Esophagus muscularis mucosa (tissue), 4 donors: ENCODE measurements at regions not wholly inside any gene's neighbourhood (a gene's known extent, or its start where the extent isn't known, plus 50 kb on each side); places are given as distances from the start of the nearest gene placed in this dataset.

Experiments used
- DNase-seq: peaks from one replicate; pipeline ENCODE4 v3.0.0-alpha.2; 2017; ENCODE audit errors: extremely low spot score
- H3K27ac ChIP-seq, 4 donors: fragments of 200-600 bp; sonication (generic); replicated peaks in 1 of 4; 1 replicate in 3 of 4; 2 replicates in 1 of 4; pipeline ENCODE4 v1.5.1; 2016 to 2019; ENCODE audit warnings: mild to moderate bottlenecking in 1 of 4
- H3K27me3 ChIP-seq, 4 donors: fragments of 200-600 bp; sonication (generic); one replicate each; pipeline versions ENCODE4 v1.5.1 to v1.6.0; 2016 to 2019
- H3K36me3 ChIP-seq, 4 donors: fragments of 200-600 bp; sonication (generic); one replicate each; pipeline ENCODE4 v1.5.1; 2016 to 2019
- H3K4me1 ChIP-seq, 4 donors: fragments of 200-600 bp; sonication (generic); one replicate each; pipeline ENCODE4 v1.5.1; 2016 to 2019
- H3K4me3 ChIP-seq, 4 donors: fragments of 200-600 bp; sonication (generic); 1 replicate in 2 of 4; 2 replicates in 2 of 4; pipeline ENCODE4 v1.5.1; 2016 to 2019; ENCODE audit warnings: mild to moderate bottlenecking in 4 of 4, moderate library complexity in 1 of 4
- H3K9me3 ChIP-seq, 4 donors: fragments of 200-600 bp; sonication (generic); 1 replicate in 3 of 4; 2 replicates in 1 of 4; pipeline ENCODE4 v1.5.1; 2016 to 2019
- CTCF ChIP-seq, 3 experiments: fragments of 200-600 bp in 2 of 3; fragments of 450-650 bp in 1 of 3; sonication (generic) in 2 of 3; IDR thresholded peaks; one replicate each; pipeline ENCODE4 v1.5.1; 2017 to 2019; ENCODE audit warnings: antibody characterized with exemption in 3 of 3, mild to moderate bottlenecking in 2 of 3, moderate library complexity in 1 of 3
- EP300 ChIP-seq: sonication (generic); formaldehyde crosslinking; IDR thresholded peaks from one replicate; pipeline ENCODE4 v1.6.1; 2017; ENCODE audit warnings: antibody characterized with exemption
- POLR2A ChIP-seq: fragments of 450-650 bp; IDR thresholded peaks from one replicate; pipeline ENCODE4 v1.6.1; 2017; ENCODE audit warnings: antibody characterized with exemption, moderate library complexity, mild to moderate bottlenecking, low read depth
- POLR2AphosphoS5 ChIP-seq, 2 donors: sonication (generic); formaldehyde crosslinking; IDR thresholded peaks; one replicate each; pipeline ENCODE4 v1.6.1; 2017; ENCODE audit warnings: antibody characterized with exemption in 2 of 2
- WGBS: methylation state at CpG from one replicate; pipeline ENCODE4 v1.1.5; 2018; 5-methylcytosine and 5-hydroxymethylcytosine counted together
- intact Hi-C: fragments of 100-400 bp; cut with DNase I; formaldehyde crosslinking; loops from one replicate; pipeline ENCODE4 v1.15.1; 2023

GRCh38 chr12:61915420-61915819, 344.8 kb upstream of the USP15 start:
- Histone ChIP-seq H3K4me3 (no peak overlapping the region), H3K4me1 (no peaks in the 10 kb centered on the region), H3K27me3 (no peaks in the 10 kb centered on the region), H3K27ac (no peak overlapping the region), H3K36me3 (no peaks in the 10 kb centered on the region), H3K9me3 (no peaks in the 10 kb centered on the region)
- intact Hi-C loops: no loop called here
- WGBS: 72% methylated on average over 3 of the region's 3 CpGs
- DNase-seq: no peak
- TF ChIP-seq EP300 (no peak), CTCF (IDR thresholded peaks at IDR 0.05) (no peak)

- no peaks in the 10 kb centered on the region for H3K27me3 ChIP-seq
- H3K36me3 ChIP-seq: no peaks in the 10 kb centered on the region
- no peaks in the 10 kb centered on the region for H3K9me3 ChIP-seq
- no peak overlapping the region for H3K4me3 ChIP-seq
- intact Hi-C loops: no loop called here
- H3K4me1 ChIP-seq: no peaks in the 10 kb centered on the region
- no peak for DNase-seq
- no peak overlapping the region for H3K27ac ChIP-seq
- TF ChIP-seq CTCF (IDR thresholded peaks at IDR 0.05): no peak
- TF ChIP-seq POLR2AphosphoS5 (IDR thresholded peaks at IDR 0.05): no peak
- no peak for TF ChIP-seq EP300
- TF ChIP-seq POLR2A: no peak
- WGBS: 28% methylated on average over 1 of the region's 1 CpG
These were observed 343.4 kb upstream of the USP15 start for GRCh38 chr12:61916831-61917230.

- Histone ChIP-seq H3K4me3 (no peak overlapping the region), H3K36me3 (no peaks in the 10 kb centered on the region), H3K9me3 (no peaks in the 10 kb centered on the region), H3K4me1 (no peaks in the 10 kb centered on the region), H3K27me3 (no peaks in the 10 kb centered on the region), H3K27ac (no peak overlapping the region)
- WGBS: 87% methylated on average over 1 of the region's 1 CpG
- intact Hi-C loops: no loop called here
- no peak for TF ChIP-seq EP300
- no peak for TF ChIP-seq POLR2A
- TF ChIP-seq CTCF (IDR thresholded peaks at IDR 0.05): no peak
- TF ChIP-seq POLR2AphosphoS5 (IDR thresholded peaks at IDR 0.05): no peak
- no peak for DNase-seq
These were observed 340.5 kb upstream of the USP15 start for GRCh38 chr12:61919686-61920085.

GRCh38 chr12:61920230-61920629, 340.0 kb upstream of the USP15 start:
- 91% methylated on average over 1 of the region's 1 CpG for WGBS
- Histone ChIP-seq H3K27ac (no peak overlapping the region), H3K27me3 (no peaks in the 10 kb centered on the region), H3K4me1 (no peaks in the 10 kb centered on the region), H3K9me3 (no peaks in the 10 kb centered on the region), H3K4me3 (no peak overlapping the region), H3K36me3 (no peaks in the 10 kb centered on the region)
- no peak for DNase-seq
- intact Hi-C loops: no loop called here
- TF ChIP-seq POLR2AphosphoS5 (IDR thresholded peaks at IDR 0.05): no peak
- no peak for TF ChIP-seq CTCF (IDR thresholded peaks at IDR 0.05)
- TF ChIP-seq POLR2A: no peak
- TF ChIP-seq EP300: no peak

- no peak overlapping the region for H3K4me3 ChIP-seq
- no peak for TF ChIP-seq POLR2A
- TF ChIP-seq CTCF (IDR thresholded peaks at IDR 0.05): no peak
- no peak for TF ChIP-seq POLR2AphosphoS5 (IDR thresholded peaks at IDR 0.05)
- TF ChIP-seq EP300: no peak
- H3K9me3 ChIP-seq: peaks cover 0 to 3% (median 0%) of the 10 kb centered on the region in 4 donors
- no peaks in the 10 kb centered on the region for H3K36me3 ChIP-seq
- H3K27ac ChIP-seq: no peak overlapping the region
- no peak for DNase-seq
- no peaks in the 10 kb centered on the region for H3K4me1 ChIP-seq
- no peaks in the 10 kb centered on the region for H3K27me3 ChIP-seq
- intact Hi-C loops: no loop called here
- 85% methylated on average over 3 of the region's 3 CpGs for WGBS
These were observed 337.1 kb upstream of the USP15 start for GRCh38 chr12:61923152-61923551.
